ENCODE measurements at regions not wholly inside any gene's neighbourhood (a gene's known extent, or its start where the extent isn't known, plus 50 kb on each side); places are given as distances from the start of the nearest gene placed in this dataset.

DNA sequence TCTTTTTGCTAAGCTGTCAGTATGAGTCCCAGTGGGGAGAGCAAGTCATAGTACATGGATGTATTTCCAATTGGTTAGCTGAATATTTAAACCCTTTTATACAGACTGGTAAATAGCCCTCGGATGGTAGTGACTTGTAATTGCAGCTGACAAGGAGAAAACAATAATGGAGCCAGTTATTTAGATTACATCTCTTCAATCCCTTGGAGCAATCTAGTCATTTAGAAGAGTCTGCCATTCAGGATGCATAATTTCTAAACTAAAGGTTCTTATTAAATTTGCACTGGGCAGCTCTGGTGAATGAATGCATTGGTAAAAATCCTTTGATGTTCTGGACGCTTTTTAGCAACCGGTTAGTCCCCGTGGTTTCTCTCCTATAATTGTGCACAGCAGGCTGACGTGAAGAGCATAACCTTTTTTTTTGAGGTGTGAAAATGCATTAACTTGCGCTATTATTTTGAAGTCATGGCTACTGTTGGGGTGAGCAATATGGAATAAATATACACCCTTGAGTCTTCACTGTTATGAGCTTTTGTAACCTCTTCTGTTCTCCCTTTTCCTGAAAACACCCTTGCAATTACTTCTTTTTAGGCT, 158.6 kb upstream of the CD180 start:
- H3K4me1 Mint-ChIP-seq: peaks cover 14% of the 10 kb centered on the region
- Histone ChIP-seq H2AFZ (ENCODE audit: insufficient read depth, low read depth, low read length, poor library complexity, severe bottlenecking) (no peak overlapping the region), H3K79me2 (ENCODE audit: control insufficient read depth, insufficient read depth, low read length) (no peaks in the 10 kb centered on the region), H3K27ac (ENCODE audit: low read length in 2 of 2) (no peak overlapping the region), H3K4me3 (ENCODE audit: control extremely low read depth in 1 of 5, extremely low read depth in 1 of 5, insufficient read depth in 1 of 5, low read depth in 2 of 5, low read length in 4 of 5) (no peak overlapping the region), H3K9me3 (ENCODE audit: control extremely low read depth in 1 of 3, control insufficient read depth in 2 of 3, insufficient read depth in 1 of 3, low read length in 2 of 3) (no peaks in the 10 kb centered on the region), H3K36me3 (replicated peaks in 1 of 2; ENCODE audit: control extremely low read depth in 1 of 2, control insufficient read depth in 1 of 2, extremely low read depth in 1 of 2, insufficient read depth in 2 of 2, low read length in 1 of 2) (no peaks in the 10 kb centered on the region), H3K4me2 (replicated peaks; ENCODE audit: low read depth, low read length, poor library complexity, severe bottlenecking) (no peak overlapping the region), H3K4me1 (ENCODE audit: control insufficient read depth in 2 of 2, insufficient read depth in 2 of 2, low read length in 2 of 2) (peaks cover 7 to 8% of the 10 kb centered on the region in 2 donors), H3K27me3 (replicated peaks in 1 of 4; ENCODE audit: control extremely low read depth in 1 of 4, control insufficient read depth in 3 of 4, insufficient read depth in 4 of 4, low read length in 3 of 4) (peaks cover 0 to 6% (median 0%) of the 10 kb centered on the region in 4 experiments), H4K20me1 (ENCODE audit: control insufficient read depth, insufficient read depth, low read length, poor library complexity, severe bottlenecking) (no peaks in the 10 kb centered on the region), H3K9ac (ENCODE audit: low read length) (no peak overlapping the region)
- intact Hi-C loops (cut with micrococcal nuclease): no loop called here
- H3K27ac Mint-ChIP-seq: no peak overlapping the region
- H3K9me3 Mint-ChIP-seq (ENCODE audit: insufficient read depth): no peaks in the 10 kb centered on the region
- TF ChIP-seq, protein P1, sequence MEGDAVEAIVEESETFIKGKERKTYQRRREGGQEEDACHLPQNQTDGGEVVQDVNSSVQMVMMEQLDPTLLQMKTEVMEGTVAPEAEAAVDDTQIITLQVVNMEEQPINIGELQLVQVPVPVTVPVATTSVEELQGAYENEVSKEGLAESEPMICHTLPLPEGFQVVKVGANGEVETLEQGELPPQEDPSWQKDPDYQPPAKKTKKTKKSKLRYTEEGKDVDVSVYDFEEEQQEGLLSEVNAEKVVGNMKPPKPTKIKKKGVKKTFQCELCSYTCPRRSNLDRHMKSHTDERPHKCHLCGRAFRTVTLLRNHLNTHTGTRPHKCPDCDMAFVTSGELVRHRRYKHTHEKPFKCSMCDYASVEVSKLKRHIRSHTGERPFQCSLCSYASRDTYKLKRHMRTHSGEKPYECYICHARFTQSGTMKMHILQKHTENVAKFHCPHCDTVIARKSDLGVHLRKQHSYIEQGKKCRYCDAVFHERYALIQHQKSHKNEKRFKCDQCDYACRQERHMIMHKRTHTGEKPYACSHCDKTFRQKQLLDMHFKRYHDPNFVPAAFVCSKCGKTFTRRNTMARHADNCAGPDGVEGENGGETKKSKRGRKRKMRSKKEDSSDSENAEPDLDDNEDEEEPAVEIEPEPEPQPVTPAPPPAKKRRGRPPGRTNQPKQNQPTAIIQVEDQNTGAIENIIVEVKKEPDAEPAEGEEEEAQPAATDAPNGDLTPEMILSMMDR (IDR thresholded peaks at IDR 0.05): no peak
- TF ChIP-seq EZH2 (IDR thresholded peaks at IDR 0.05; ENCODE audit: borderline replicate concordance, insufficient read depth, low read depth, low read length, poor library complexity, severe bottlenecking): no peak
- POLR2A ChIA-PET: no interaction called here
- ATAC-seq (ENCODE audit: low read depth) (no peak), DNase-seq (no peak)
- CTCF ChIA-PET: no interaction called here
- H3K4me3 Mint-ChIP-seq: no peak overlapping the region
- 100% methylated on average over 2 of the region's 6 CpGs for WGBS (ENCODE audit: insufficient coverage)
- peaks cover 19% of the 10 kb centered on the region for H3K27me3 Mint-ChIP-seq

DNA sequence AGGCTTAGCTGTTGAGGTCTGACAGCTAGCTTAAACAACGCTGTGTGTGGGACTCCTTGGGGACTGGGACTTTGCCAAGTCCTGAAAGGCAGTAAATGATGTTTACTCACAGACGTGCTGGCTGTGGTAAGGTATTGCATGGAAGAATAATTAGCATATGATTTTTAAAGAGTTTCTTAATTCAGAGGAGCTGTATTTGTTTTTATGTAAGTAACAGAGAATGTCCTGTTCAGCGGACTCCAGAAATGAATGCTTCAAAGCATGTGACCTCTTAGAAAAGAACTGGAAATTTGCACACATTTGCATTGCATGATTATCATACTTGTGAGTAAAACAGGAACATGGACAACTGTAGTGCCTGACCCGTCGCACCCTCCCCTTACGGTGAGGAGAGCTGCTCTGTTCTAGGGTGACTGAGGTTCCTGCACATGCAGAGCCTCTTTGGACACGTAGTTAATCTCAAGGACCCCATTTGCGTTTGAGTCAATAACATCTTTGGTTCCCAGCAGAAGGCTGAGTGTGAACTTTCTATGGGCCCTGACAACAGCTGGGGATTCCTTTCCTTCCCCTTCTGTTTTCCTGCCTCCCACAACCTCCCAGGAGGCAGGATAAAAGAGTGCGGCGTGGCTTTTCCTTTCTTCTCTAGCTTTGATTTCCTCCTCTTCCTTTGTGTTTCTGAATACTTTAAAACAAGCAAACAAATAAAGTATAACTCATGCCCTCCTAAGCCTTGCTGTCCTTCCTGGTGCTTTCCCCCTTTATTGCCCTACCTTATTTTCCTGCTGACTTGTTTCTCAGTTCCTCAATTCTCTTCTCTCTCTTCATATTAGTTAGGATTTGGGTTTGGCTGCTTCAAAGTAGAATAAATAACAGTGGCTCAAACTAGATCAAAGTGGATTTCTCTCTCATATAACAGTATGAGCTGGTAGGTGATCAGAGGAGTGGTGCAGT, 157.2 kb upstream of the CD180 start:
- Mint-ChIP-seq H3K4me3 (no peak overlapping the region), H3K27ac (no peak overlapping the region), H3K27me3 (peaks cover 19% of the 10 kb centered on the region), H3K9me3 (ENCODE audit: insufficient read depth) (no peaks in the 10 kb centered on the region), H3K4me1 (peaks cover 11% of the 10 kb centered on the region)
- intact Hi-C loops (cut with micrococcal nuclease): no loop called here
- H3K4me1 ChIP-seq (ENCODE audit: control insufficient read depth in 2 of 2, insufficient read depth in 2 of 2, low read length in 2 of 2): peaks cover 7 to 9% of the 10 kb centered on the region in 2 donors
- ChIA-PET CTCF (no interaction called here), POLR2A (no interaction called here)
- peaks cover 0 to 6% (median 0%) of the 10 kb centered on the region in 4 experiments for H3K27me3 ChIP-seq (replicated peaks in 1 of 4; ENCODE audit: control extremely low read depth in 1 of 4, control insufficient read depth in 3 of 4, insufficient read depth in 4 of 4, low read length in 3 of 4)
- H3K4me3 ChIP-seq (ENCODE audit: control extremely low read depth in 1 of 5, extremely low read depth in 1 of 5, insufficient read depth in 1 of 5, low read depth in 2 of 5, low read length in 4 of 5): no peak overlapping the region
- no peak overlapping the region for H3K4me2 ChIP-seq (replicated peaks; ENCODE audit: low read depth, low read length, poor library complexity, severe bottlenecking)
- no peaks in the 10 kb centered on the region for H4K20me1 ChIP-seq (ENCODE audit: control insufficient read depth, insufficient read depth, low read length, poor library complexity, severe bottlenecking)
- H3K9ac ChIP-seq (ENCODE audit: low read length): no peak overlapping the region
- no peak for ATAC-seq (ENCODE audit: low read depth)
- WGBS (ENCODE audit: insufficient coverage): 69% methylated on average over 7 of the region's 10 CpGs
- H2AFZ ChIP-seq (ENCODE audit: insufficient read depth, low read depth, low read length, poor library complexity, severe bottlenecking): no peak overlapping the region
- H3K79me2 ChIP-seq (ENCODE audit: control insufficient read depth, insufficient read depth, low read length): no peaks in the 10 kb centered on the region
- no peak for DNase-seq
- H3K36me3 ChIP-seq (replicated peaks in 1 of 2; ENCODE audit: control extremely low read depth in 1 of 2, control insufficient read depth in 1 of 2, extremely low read depth in 1 of 2, insufficient read depth in 2 of 2, low read length in 1 of 2): no peaks in the 10 kb centered on the region
- TF ChIP-seq, protein P1 (IDR thresholded peaks at IDR 0.05): no peak
- TF ChIP-seq EZH2 (IDR thresholded peaks at IDR 0.05; ENCODE audit: borderline replicate concordance, insufficient read depth, low read depth, low read length, poor library complexity, severe bottlenecking): no peak
- H3K9me3 ChIP-seq (ENCODE audit: control extremely low read depth in 1 of 3, control insufficient read depth in 2 of 3, insufficient read depth in 1 of 3, low read length in 2 of 3): no peaks in the 10 kb centered on the region
- H3K27ac ChIP-seq (ENCODE audit: low read length in 2 of 2): no peak overlapping the region

Measured in B cell (primary cell).